ENCODE measurements at regions not wholly inside any gene's neighbourhood (a gene's known extent, or its start where the extent isn't known, plus 50 kb on each side); places are given as distances from the start of the nearest gene placed in this dataset.

DNA sequence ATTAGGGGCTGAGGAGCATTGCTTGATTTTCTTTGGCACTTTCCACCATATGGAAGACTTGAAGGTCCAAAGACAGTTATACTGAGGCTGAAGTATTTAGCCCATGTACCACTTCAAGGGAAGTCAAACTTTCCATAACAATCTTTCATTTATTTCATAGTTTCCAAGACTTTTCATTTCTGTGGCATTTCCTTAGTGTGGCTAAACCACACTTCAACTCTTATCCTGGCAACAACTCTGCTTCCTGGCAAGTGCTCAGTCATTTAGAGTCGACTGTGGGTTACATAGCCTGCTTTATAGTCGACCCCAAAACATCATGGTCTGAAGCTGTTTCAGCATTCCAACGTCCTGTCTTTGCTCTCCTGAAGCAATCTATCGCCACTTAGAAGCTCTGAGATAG lies 343.0 kb upstream of the SEMA3D start:
- no peak for TF ChIP-seq ZNF274 (IDR thresholded peaks at IDR 0.05; ENCODE audit: low read depth, low read length)
- no peak for TF ChIP-seq YY1 (IDR thresholded peaks at IDR 0.05; ENCODE audit: insufficient read depth, insufficient read length)
